Progenitor cell of endocrine pancreas (in vitro differentiated cells): ENCODE measurements at regions not wholly inside any gene's neighbourhood (a gene's known extent, or its start where the extent isn't known, plus 50 kb on each side); places are given as distances from the start of the nearest gene placed in this dataset.

Experiments
- DNase-seq: peaks from one replicate; pipeline ENCODE4 v3.0.0; 2021; ENCODE audit warnings: low spot score; ENCODE audit not compliant: unreplicated experiment
- H3K27ac Mint-ChIP-seq: 2 replicates; pipeline ENCODE4 v1.8.0; 2021; ENCODE audit warnings: mild to moderate bottlenecking, moderate library complexity, mixed read lengths
- H3K27me3 Mint-ChIP-seq: 2 replicates; pipeline ENCODE4 v1.8.0; 2021; ENCODE audit warnings: mixed read lengths
- H3K36me3 Mint-ChIP-seq: 2 replicates; pipeline ENCODE4 v1.8.0; 2022; ENCODE audit warnings: mixed read lengths; ENCODE audit not compliant: insufficient read depth
- H3K4me1 Mint-ChIP-seq: 2 replicates; pipeline ENCODE4 v1.8.0; 2021; ENCODE audit warnings: low read depth, mixed read lengths
- H3K4me3 Mint-ChIP-seq: 2 replicates; pipeline ENCODE4 v1.8.0; 2021; ENCODE audit warnings: low read depth, mild to moderate bottlenecking, moderate library complexity, mixed read lengths
- H3K9me3 Mint-ChIP-seq: 2 replicates; pipeline ENCODE4 v1.8.0; 2021; ENCODE audit warnings: low read depth, mixed read lengths
- CTCF ChIP-seq: fragments of 200-600 bp; sonication (generic); IDR thresholded peaks from one replicate; pipeline ENCODE4 v1.5.0; 2021; ENCODE audit warnings: antibody characterized with exemption, mild to moderate bottlenecking; ENCODE audit not compliant: unreplicated experiment

GRCh38 chr11:30789270-30789669 lies 203.1 kb upstream of the MPPED2 start:
- peaks cover 9% of the 10 kb centered on the region for H3K4me1 Mint-ChIP-seq
- H3K4me3 Mint-ChIP-seq, result no peak overlapping the region
- H3K36me3 Mint-ChIP-seq, result peaks cover 1% of the 10 kb centered on the region
- peaks cover 3% of the 10 kb centered on the region for H3K9me3 Mint-ChIP-seq
- no peak for TF ChIP-seq CTCF
- no peaks in the 10 kb centered on the region for H3K27me3 Mint-ChIP-seq
- no peak for DNase-seq
- no peak overlapping the region for H3K27ac Mint-ChIP-seq

GRCh38 chr11:30788849-30789248 lies 202.7 kb upstream of the MPPED2 start:
- no peak overlapping the region for H3K4me3 Mint-ChIP-seq
- TF ChIP-seq CTCF, result no peak
- H3K9me3 Mint-ChIP-seq, result peaks cover 3% of the 10 kb centered on the region
- H3K27me3 Mint-ChIP-seq, result no peaks in the 10 kb centered on the region
- H3K27ac Mint-ChIP-seq, result no peak overlapping the region
- peaks cover 9% of the 10 kb centered on the region for H3K4me1 Mint-ChIP-seq
- H3K36me3 Mint-ChIP-seq, result peaks cover 1% of the 10 kb centered on the region
- no peak for DNase-seq

- H3K4me1 Mint-ChIP-seq, result peaks cover 9% of the 10 kb centered on the region
- no peak for DNase-seq
- H3K27ac Mint-ChIP-seq, result no peak overlapping the region
- TF ChIP-seq CTCF, result no peak
- H3K36me3 Mint-ChIP-seq, result peaks cover 1% of the 10 kb centered on the region
- no peaks in the 10 kb centered on the region for H3K27me3 Mint-ChIP-seq
- no peak overlapping the region for H3K4me3 Mint-ChIP-seq
- H3K9me3 Mint-ChIP-seq, result peaks cover 3% of the 10 kb centered on the region
Measured at GRCh38 chr11:30786256-30787110, 200.3 kb upstream of the MPPED2 start.

GRCh38 chr11:30778596-30778995 lies 192.4 kb upstream of the MPPED2 start:
- Mint-ChIP-seq H3K9me3 (no peaks in the 10 kb centered on the region), H3K36me3 (no peaks in the 10 kb centered on the region), H3K27ac (no peak overlapping the region), H3K4me1 (peaks cover 19% of the 10 kb centered on the region), H3K4me3 (no peak overlapping the region), H3K27me3 (no peaks in the 10 kb centered on the region)
- DNase-seq, result no peak
- TF ChIP-seq CTCF, result no peak

- no peaks in the 10 kb centered on the region for H3K9me3 Mint-ChIP-seq
- H3K4me3 Mint-ChIP-seq, result no peak overlapping the region
- TF ChIP-seq CTCF, result peak; percentile 27
- no peak overlapping the region for H3K27ac Mint-ChIP-seq
- no peaks in the 10 kb centered on the region for H3K27me3 Mint-ChIP-seq
- DNase-seq, result no peak
- no peaks in the 10 kb centered on the region for H3K36me3 Mint-ChIP-seq
- peaks cover 19% of the 10 kb centered on the region for H3K4me1 Mint-ChIP-seq
Measured at GRCh38 chr11:30775233-30775522, 189.0 kb upstream of the MPPED2 start.
